Activated naive CD8-positive, alpha-beta T cell treated with anti-CD3 and anti-CD28 coated beads for 36 hours (primary cell): ENCODE measurements at regions not wholly inside any gene's neighbourhood (a gene's known extent, or its start where the extent isn't known, plus 50 kb on each side); places are given as distances from the start of the nearest gene placed in this dataset.
"Not testable (repeated sequence)": the region's sequence is repeated elsewhere in the genome, so short reads cannot be mapped to it uniquely, and the experiment has no call there.

Experiments
- DNase-seq: peaks from one replicate; pipeline ENCODE4 v3.0.0; 2021
- H3K27ac Mint-ChIP-seq: one replicate; pipeline ENCODE4 v1.8.0; 2022; ENCODE audit warnings: mild to moderate bottlenecking, moderate library complexity, mixed read lengths
- H3K27me3 Mint-ChIP-seq: one replicate; pipeline ENCODE4 v1.8.0; 2022; ENCODE audit warnings: mild to moderate bottlenecking, mixed read lengths
- H3K36me3 Mint-ChIP-seq: one replicate; pipeline ENCODE4 v1.8.0; 2021; ENCODE audit warnings: mild to moderate bottlenecking, mixed read lengths
- H3K4me1 Mint-ChIP-seq: one replicate; pipeline ENCODE4 v1.8.0; 2021; ENCODE audit warnings: mixed read lengths
- H3K4me3 Mint-ChIP-seq: one replicate; pipeline ENCODE4 v1.8.0; 2022; ENCODE audit warnings: mild to moderate bottlenecking, moderate library complexity, mixed read lengths
- H3K9me3 Mint-ChIP-seq: one replicate; pipeline ENCODE4 v1.8.0; 2022; ENCODE audit warnings: mixed read lengths

GRCh38 chr11:13136272-13136596, 127.1 kb downstream of the RASSF10 start:
- H3K9me3 Mint-ChIP-seq = peaks cover 2% of the 10 kb centered on the region
- no peak for DNase-seq
- H3K36me3 Mint-ChIP-seq = no peaks in the 10 kb centered on the region
- no peaks in the 10 kb centered on the region for H3K4me1 Mint-ChIP-seq
- no peak overlapping the region for H3K27ac Mint-ChIP-seq
- peaks cover 17% of the 10 kb centered on the region for H3K27me3 Mint-ChIP-seq
- no peak overlapping the region for H3K4me3 Mint-ChIP-seq

- no peak overlapping the region for H3K27ac Mint-ChIP-seq
- H3K36me3 Mint-ChIP-seq = no peaks in the 10 kb centered on the region
- peaks cover 17% of the 10 kb centered on the region for H3K27me3 Mint-ChIP-seq
- H3K4me3 Mint-ChIP-seq = no peak overlapping the region
- H3K9me3 Mint-ChIP-seq = peaks cover 2% of the 10 kb centered on the region
- no peak for DNase-seq
- no peaks in the 10 kb centered on the region for H3K4me1 Mint-ChIP-seq
Measured at GRCh38 chr11:13137844-13138301, 128.8 kb downstream of the RASSF10 start.

GRCh38 chr11:13139085-13139484, 130.0 kb downstream of the RASSF10 start:
- not testable (repeated sequence) for DNase-seq, H3K4me3 Mint-ChIP-seq, H3K27ac Mint-ChIP-seq, H3K9me3 Mint-ChIP-seq, H3K36me3 Mint-ChIP-seq, H3K4me1 Mint-ChIP-seq
- H3K27me3 Mint-ChIP-seq = peaks cover 19% of the 10 kb centered on the region

- peaks cover 16% of the 10 kb centered on the region for H3K27me3 Mint-ChIP-seq
- H3K27ac Mint-ChIP-seq = no peak overlapping the region
- H3K9me3 Mint-ChIP-seq = peaks cover 2% of the 10 kb centered on the region
- no peak for DNase-seq
- no peak overlapping the region for H3K4me3 Mint-ChIP-seq
- H3K4me1 Mint-ChIP-seq = no peaks in the 10 kb centered on the region
- H3K36me3 Mint-ChIP-seq = no peaks in the 10 kb centered on the region
Measured at GRCh38 chr11:13140028-13140870, 131.1 kb downstream of the RASSF10 start.

- Mint-ChIP-seq H3K27ac (no peak overlapping the region), H3K36me3 (no peaks in the 10 kb centered on the region), H3K4me3 (no peak overlapping the region), H3K9me3 (peaks cover 2% of the 10 kb centered on the region), H3K4me1 (no peaks in the 10 kb centered on the region), H3K27me3 (peaks cover 13% of the 10 kb centered on the region)
- no peak for DNase-seq
Measured at GRCh38 chr11:13140873-13141655, 131.9 kb downstream of the RASSF10 start.

- H3K36me3 Mint-ChIP-seq = no peaks in the 10 kb centered on the region
- no peak overlapping the region for H3K4me3 Mint-ChIP-seq
- DNase-seq = no peak
- peaks cover 2% of the 10 kb centered on the region for H3K9me3 Mint-ChIP-seq
- H3K27ac Mint-ChIP-seq = no peak overlapping the region
- H3K4me1 Mint-ChIP-seq = no peaks in the 10 kb centered on the region
- peaks cover 13% of the 10 kb centered on the region for H3K27me3 Mint-ChIP-seq
Measured at GRCh38 chr11:13141731-13142709, 132.9 kb downstream of the RASSF10 start.

GRCh38 chr11:13143486-13144297, 133.9 kb upstream of the BMAL1 start:
- H3K9me3 Mint-ChIP-seq = peaks cover 2% of the 10 kb centered on the region
- H3K36me3 Mint-ChIP-seq = no peaks in the 10 kb centered on the region
- no peak overlapping the region for H3K4me3 Mint-ChIP-seq
- peaks cover 11% of the 10 kb centered on the region for H3K27me3 Mint-ChIP-seq
- no peak overlapping the region for H3K27ac Mint-ChIP-seq
- H3K4me1 Mint-ChIP-seq = no peaks in the 10 kb centered on the region
- DNase-seq = no peak

GRCh38 chr11:13145461-13145860, 132.1 kb upstream of the BMAL1 start:
- H3K4me3 Mint-ChIP-seq = no peak overlapping the region
- peaks cover 14% of the 10 kb centered on the region for H3K27me3 Mint-ChIP-seq

GRCh38 chr11:13149991-13150390, 127.6 kb upstream of the BMAL1 start:
- no peaks in the 10 kb centered on the region for H3K4me1 Mint-ChIP-seq
- no peaks in the 10 kb centered on the region for H3K36me3 Mint-ChIP-seq
- no peak for DNase-seq
- H3K9me3 Mint-ChIP-seq = peaks cover 4% of the 10 kb centered on the region
- H3K27ac Mint-ChIP-seq = no peak overlapping the region
- peaks cover 22% of the 10 kb centered on the region for H3K27me3 Mint-ChIP-seq
- H3K4me3 Mint-ChIP-seq = no peak overlapping the region

More at GRCh38 chr11:13145461-13145860, 132.1 kb upstream of the BMAL1 start:
- Mint-ChIP-seq H3K9me3 (no peaks in the 10 kb centered on the region), H3K4me1 (no peaks in the 10 kb centered on the region), H3K36me3 (no peaks in the 10 kb centered on the region), H3K27ac (no peak overlapping the region)
- no peak for DNase-seq

GRCh38 chr11:13150487-13150886, 127.1 kb upstream of the BMAL1 start:
- peaks cover 8% of the 10 kb centered on the region for H3K9me3 Mint-ChIP-seq
- H3K36me3 Mint-ChIP-seq = no peaks in the 10 kb centered on the region
- no peak for DNase-seq
- H3K4me1 Mint-ChIP-seq = no peaks in the 10 kb centered on the region
- no peak overlapping the region for H3K27ac Mint-ChIP-seq
- peaks cover 22% of the 10 kb centered on the region for H3K27me3 Mint-ChIP-seq
- H3K4me3 Mint-ChIP-seq = no peak overlapping the region

- Mint-ChIP-seq H3K27me3 (peaks cover 23% of the 10 kb centered on the region), H3K36me3 (no peaks in the 10 kb centered on the region), H3K4me1 (no peaks in the 10 kb centered on the region), H3K27ac (no peak overlapping the region), H3K4me3 (no peak overlapping the region), H3K9me3 (peaks cover 15% of the 10 kb centered on the region)
- DNase-seq = no peak
Measured at GRCh38 chr11:13152264-13152663, 125.3 kb upstream of the BMAL1 start.

GRCh38 chr11:13152736-13153541, 124.7 kb upstream of the BMAL1 start:
- no peak for DNase-seq
- H3K36me3 Mint-ChIP-seq = no peaks in the 10 kb centered on the region
- no peaks in the 10 kb centered on the region for H3K4me1 Mint-ChIP-seq
- no peak overlapping the region for H3K27ac Mint-ChIP-seq
- H3K27me3 Mint-ChIP-seq = peaks cover 29% of the 10 kb centered on the region
- peaks cover 17% of the 10 kb centered on the region for H3K9me3 Mint-ChIP-seq
- H3K4me3 Mint-ChIP-seq = no peak overlapping the region

- peaks cover 25% of the 10 kb centered on the region for H3K27me3 Mint-ChIP-seq
- H3K27ac Mint-ChIP-seq, H3K36me3 Mint-ChIP-seq, H3K4me3 Mint-ChIP-seq, DNase-seq, H3K4me1 Mint-ChIP-seq: not testable (repeated sequence)
- peaks cover 22% of the 10 kb centered on the region for H3K9me3 Mint-ChIP-seq
Measured at GRCh38 chr11:13154374-13154773, 123.2 kb upstream of the BMAL1 start.
